ENCODE measurements at regions not wholly inside any gene's neighbourhood (a gene's known extent, or its start where the extent isn't known, plus 50 kb on each side); places are given as distances from the start of the nearest gene placed in this dataset.
"Not testable (repeated sequence)": the region's sequence is repeated elsewhere in the genome, so short reads cannot be mapped to it uniquely, and the experiment has no call there.

- DNase-seq, result no peak
These were observed 347.3 kb downstream of the TRIM36 start for GRCh38 chr5:114822436-114822835.

GRCh38 chr5:114790403-114790792 lies 379.3 kb downstream of the TRIM36 start:
- no peak for DNase-seq

GRCh38 chr5:114789773-114790402 lies 379.8 kb downstream of the TRIM36 start:
- peak; percentile 28 for DNase-seq

- DNase-seq, result no peak
These were observed 386.8 kb downstream of the TRIM36 start for GRCh38 chr5:114782869-114783268.

GRCh38 chr5:114782177-114782576 lies 387.5 kb downstream of the TRIM36 start:
- no peak for DNase-seq

- no peak for DNase-seq
These were observed 389.4 kb downstream of the TRIM36 start for GRCh38 chr5:114780290-114780689.

- DNase-seq, result no peak
These were observed 382.5 kb downstream of the KCNN2 start for GRCh38 chr5:114744406-114744805.

- peak; percentile 43 for DNase-seq
These were observed 372.4 kb downstream of the KCNN2 start for GRCh38 chr5:114734238-114734637.

- DNase-seq, result no peak
These were observed 368.1 kb downstream of the KCNN2 start for GRCh38 chr5:114729986-114730385.

GRCh38 chr5:114727358-114727757 lies 365.5 kb downstream of the KCNN2 start:
- DNase-seq, result no peak

GRCh38 chr5:114726131-114726530 lies 364.3 kb downstream of the KCNN2 start:
- peak; percentile 23 for DNase-seq

- no peak for DNase-seq
These were observed 357.4 kb downstream of the KCNN2 start for GRCh38 chr5:114719268-114719667.

- no peak for DNase-seq
These were observed 355.1 kb downstream of the KCNN2 start for GRCh38 chr5:114716955-114717354.

GRCh38 chr5:114704225-114704893 lies 342.5 kb downstream of the KCNN2 start:
- not testable (repeated sequence) for DNase-seq

- DNase-seq, result no peak
These were observed 340.9 kb downstream of the KCNN2 start for GRCh38 chr5:114702731-114703130.

GRCh38 chr5:114702136-114702535 lies 340.3 kb downstream of the KCNN2 start:
- no peak for DNase-seq

GRCh38 chr5:114700823-114701222 lies 339.0 kb downstream of the KCNN2 start:
- no peak for DNase-seq

- no peak for DNase-seq
These were observed 333.5 kb downstream of the KCNN2 start for GRCh38 chr5:114695292-114695904.

- DNase-seq, result no peak
These were observed 324.5 kb downstream of the KCNN2 start for GRCh38 chr5:114686356-114686755.

GRCh38 chr5:114678778-114679177 lies 316.9 kb downstream of the KCNN2 start:
- DNase-seq, result no peak

- no peak for DNase-seq
These were observed 303.7 kb downstream of the KCNN2 start for GRCh38 chr5:114665551-114665950.

- peak; percentile 2 for DNase-seq
These were observed 298.9 kb downstream of the KCNN2 start for GRCh38 chr5:114660791-114661190.

- peak; percentile 35 for DNase-seq
These were observed 296.3 kb downstream of the KCNN2 start for GRCh38 chr5:114658194-114658593.
